Esophagus muscularis mucosa (tissue), 4 donors: ENCODE measurements at regions not wholly inside any gene's neighbourhood (a gene's known extent, or its start where the extent isn't known, plus 50 kb on each side); places are given as distances from the start of the nearest gene placed in this dataset.
A peak's percentile ranks its signal among the peaks of the same experiment; 100 is the strongest.
"Not testable (repeated sequence)": the region's sequence is repeated elsewhere in the genome, so short reads cannot be mapped to it uniquely, and the experiment has no call there.

Experiments
- DNase-seq: peaks from one replicate; pipeline ENCODE4 v3.0.0-alpha.2; 2017; ENCODE audit errors: extremely low spot score
- H3K27ac ChIP-seq, 4 donors: fragments of 200-600 bp; sonication (generic); replicated peaks in 1 of 4; 1 replicate in 3 of 4; 2 replicates in 1 of 4; pipeline ENCODE4 v1.5.1; 2016 to 2019; ENCODE audit warnings: mild to moderate bottlenecking in 1 of 4
- H3K27me3 ChIP-seq, 4 donors: fragments of 200-600 bp; sonication (generic); one replicate each; pipeline versions ENCODE4 v1.5.1 to v1.6.0; 2016 to 2019
- H3K36me3 ChIP-seq, 4 donors: fragments of 200-600 bp; sonication (generic); one replicate each; pipeline ENCODE4 v1.5.1; 2016 to 2019
- H3K4me1 ChIP-seq, 4 donors: fragments of 200-600 bp; sonication (generic); one replicate each; pipeline ENCODE4 v1.5.1; 2016 to 2019
- H3K4me3 ChIP-seq, 4 donors: fragments of 200-600 bp; sonication (generic); 1 replicate in 2 of 4; 2 replicates in 2 of 4; pipeline ENCODE4 v1.5.1; 2016 to 2019; ENCODE audit warnings: mild to moderate bottlenecking in 4 of 4, moderate library complexity in 1 of 4
- H3K9me3 ChIP-seq, 4 donors: fragments of 200-600 bp; sonication (generic); 1 replicate in 3 of 4; 2 replicates in 1 of 4; pipeline ENCODE4 v1.5.1; 2016 to 2019
- CTCF ChIP-seq, 3 experiments: fragments of 200-600 bp in 2 of 3; fragments of 450-650 bp in 1 of 3; sonication (generic) in 2 of 3; IDR thresholded peaks; one replicate each; pipeline ENCODE4 v1.5.1; 2017 to 2019; ENCODE audit warnings: antibody characterized with exemption in 3 of 3, mild to moderate bottlenecking in 2 of 3, moderate library complexity in 1 of 3
- EP300 ChIP-seq: sonication (generic); formaldehyde crosslinking; IDR thresholded peaks from one replicate; pipeline ENCODE4 v1.6.1; 2017; ENCODE audit warnings: antibody characterized with exemption
- POLR2A ChIP-seq: fragments of 450-650 bp; IDR thresholded peaks from one replicate; pipeline ENCODE4 v1.6.1; 2017; ENCODE audit warnings: antibody characterized with exemption, moderate library complexity, mild to moderate bottlenecking, low read depth
- POLR2AphosphoS5 ChIP-seq, 2 donors: sonication (generic); formaldehyde crosslinking; IDR thresholded peaks; one replicate each; pipeline ENCODE4 v1.6.1; 2017; ENCODE audit warnings: antibody characterized with exemption in 2 of 2
- WGBS: methylation state at CpG from one replicate; pipeline ENCODE4 v1.1.5; 2018; 5-methylcytosine and 5-hydroxymethylcytosine counted together
- intact Hi-C: fragments of 100-400 bp; cut with DNase I; formaldehyde crosslinking; loops from one replicate; pipeline ENCODE4 v1.15.1; 2023

- no peaks in the 10 kb centered on the region for H3K9me3 ChIP-seq
- no peak overlapping the region for H3K27ac ChIP-seq
- no peaks in the 10 kb centered on the region for H3K36me3 ChIP-seq
- H3K27me3 ChIP-seq = no peaks in the 10 kb centered on the region
- intact Hi-C loops = no loop called here
- WGBS = 63% methylated on average over 3 of the region's 3 CpGs
- H3K4me3 ChIP-seq = no peak overlapping the region
- peak; percentile 77 for DNase-seq
- H3K4me1 ChIP-seq = peaks cover 0 to 10% (median 8%) of the 10 kb centered on the region in 4 donors
- TF ChIP-seq POLR2AphosphoS5 (IDR thresholded peaks at IDR 0.05) (no peak), CTCF (IDR thresholded peaks at IDR 0.05) (no peak), POLR2A (no peak), EP300 (no peak)
Measured at GRCh38 chr2:100708333-100708732, 111.6 kb upstream of the NPAS2 start.

- TF ChIP-seq EP300 (no peak), POLR2AphosphoS5 (IDR thresholded peaks at IDR 0.05) (no peak), CTCF (IDR thresholded peaks at IDR 0.05) (no peak), POLR2A (no peak)
- no peaks in the 10 kb centered on the region for H3K27me3 ChIP-seq
- H3K36me3 ChIP-seq = no peaks in the 10 kb centered on the region
- 46% methylated on average over 2 of the region's 2 CpGs for WGBS
- intact Hi-C loops = no loop called here
- DNase-seq = peak; percentile 62
- no peaks in the 10 kb centered on the region for H3K4me1 ChIP-seq
- H3K27ac ChIP-seq = no peak overlapping the region
- no peaks in the 10 kb centered on the region for H3K9me3 ChIP-seq
- no peak overlapping the region for H3K4me3 ChIP-seq
Measured at GRCh38 chr2:100713106-100713505, 106.8 kb upstream of the NPAS2 start.

GRCh38 chr2:100714396-100715010 lies 105.4 kb upstream of the NPAS2 start:
- H3K4me1 ChIP-seq, H3K27ac ChIP-seq, intact Hi-C loops, H3K4me3 ChIP-seq, H3K36me3 ChIP-seq, H3K9me3 ChIP-seq, H3K27me3 ChIP-seq: not testable (repeated sequence)
- peak; percentile 74 for DNase-seq
- 89% methylated on average over 4 of the region's 5 CpGs for WGBS

- H3K9me3 ChIP-seq, H3K36me3 ChIP-seq, H3K27ac ChIP-seq, H3K27me3 ChIP-seq, H3K4me1 ChIP-seq, H3K4me3 ChIP-seq, intact Hi-C loops: not testable (repeated sequence)
- WGBS = 91% methylated on average over 4 of the region's 4 CpGs
- DNase-seq = peak; percentile 77
Measured at GRCh38 chr2:100715861-100716260, 104.1 kb upstream of the NPAS2 start.

- no peak overlapping the region for H3K4me3 ChIP-seq
- DNase-seq = peak; percentile 17
- intact Hi-C loops = no loop called here
- TF ChIP-seq CTCF (IDR thresholded peaks at IDR 0.05) = no peak
- TF ChIP-seq POLR2A = no peak
- TF ChIP-seq POLR2AphosphoS5 (IDR thresholded peaks at IDR 0.05) = no peak
- 84% methylated on average over 2 of the region's 2 CpGs for WGBS
- no peaks in the 10 kb centered on the region for H3K27me3 ChIP-seq
- no peak overlapping the region for H3K27ac ChIP-seq
- H3K4me1 ChIP-seq = no peaks in the 10 kb centered on the region
- no peaks in the 10 kb centered on the region for H3K9me3 ChIP-seq
- no peaks in the 10 kb centered on the region for H3K36me3 ChIP-seq
Measured at GRCh38 chr2:100716581-100716980, 103.4 kb upstream of the NPAS2 start.

GRCh38 chr2:100718065-100718629 lies 101.8 kb upstream of the NPAS2 start:
- H3K9me3 ChIP-seq = no peaks in the 10 kb centered on the region
- WGBS = 60% methylated on average over 3 of the region's 3 CpGs
- peak; percentile 70 for DNase-seq
- H3K4me3 ChIP-seq = no peak overlapping the region
- no peaks in the 10 kb centered on the region for H3K27me3 ChIP-seq
- H3K27ac ChIP-seq = no peak overlapping the region
- intact Hi-C loops = no loop called here
- no peaks in the 10 kb centered on the region for H3K4me1 ChIP-seq
- no peaks in the 10 kb centered on the region for H3K36me3 ChIP-seq
- TF ChIP-seq POLR2AphosphoS5 (IDR thresholded peaks at IDR 0.05) (no peak), EP300 (no peak), CTCF (IDR thresholded peaks at IDR 0.05) (no peak), POLR2A (no peak)
